ENCODE measurements at regions not wholly inside any gene's neighbourhood (a gene's known extent, or its start where the extent isn't known, plus 50 kb on each side); places are given as distances from the start of the nearest gene placed in this dataset.

- TF ChIP-seq CTCF (IDR thresholded peaks at IDR 0.05) (no peak), POLR2A (IDR thresholded peaks at IDR 0.05) (no peak)
Measured at GRCh38 chr5:148913985-148914431, 87.6 kb downstream of the ADRB2 start.

Data from heart left ventricle (tissue), 13 donors.